NCI-H146 treated with DMSO at 0.1 percent for 48 hours (cell line): ENCODE measurements at regions not wholly inside any gene's neighbourhood (a gene's known extent, or its start where the extent isn't known, plus 50 kb on each side); places are given as distances from the start of the nearest gene placed in this dataset.

Experiments
- DNase-seq: peaks from one replicate; lab custom pipeline; 2025; ENCODE audit not compliant: unreplicated experiment; lab: John Stamatoyannopoulos, UW

- DNase-seq: no peak
Measured at GRCh38 chr15:47991357-47991756, 129.4 kb upstream of the SLC24A5 start.

DNA sequence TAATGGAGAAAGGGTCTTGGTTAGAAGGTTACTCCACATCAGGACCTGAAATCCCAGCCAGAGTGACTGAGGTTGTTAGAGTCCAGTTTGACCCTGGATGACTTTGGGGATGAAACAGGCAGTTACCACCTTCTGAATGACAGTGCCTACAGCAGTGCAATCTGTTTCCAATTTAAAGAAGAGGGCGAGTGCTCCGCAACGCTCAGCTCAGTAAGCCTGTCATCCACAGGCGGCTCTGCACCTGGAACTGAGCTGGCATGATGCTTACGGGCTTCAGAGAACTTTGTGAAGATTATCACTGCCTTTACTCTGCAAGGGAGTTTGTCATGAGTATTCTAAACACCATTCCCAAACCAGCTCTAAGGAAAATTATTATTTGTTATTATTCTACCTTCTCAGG lies 127.7 kb upstream of the SLC24A5 start:
- no peak for DNase-seq

DNA sequence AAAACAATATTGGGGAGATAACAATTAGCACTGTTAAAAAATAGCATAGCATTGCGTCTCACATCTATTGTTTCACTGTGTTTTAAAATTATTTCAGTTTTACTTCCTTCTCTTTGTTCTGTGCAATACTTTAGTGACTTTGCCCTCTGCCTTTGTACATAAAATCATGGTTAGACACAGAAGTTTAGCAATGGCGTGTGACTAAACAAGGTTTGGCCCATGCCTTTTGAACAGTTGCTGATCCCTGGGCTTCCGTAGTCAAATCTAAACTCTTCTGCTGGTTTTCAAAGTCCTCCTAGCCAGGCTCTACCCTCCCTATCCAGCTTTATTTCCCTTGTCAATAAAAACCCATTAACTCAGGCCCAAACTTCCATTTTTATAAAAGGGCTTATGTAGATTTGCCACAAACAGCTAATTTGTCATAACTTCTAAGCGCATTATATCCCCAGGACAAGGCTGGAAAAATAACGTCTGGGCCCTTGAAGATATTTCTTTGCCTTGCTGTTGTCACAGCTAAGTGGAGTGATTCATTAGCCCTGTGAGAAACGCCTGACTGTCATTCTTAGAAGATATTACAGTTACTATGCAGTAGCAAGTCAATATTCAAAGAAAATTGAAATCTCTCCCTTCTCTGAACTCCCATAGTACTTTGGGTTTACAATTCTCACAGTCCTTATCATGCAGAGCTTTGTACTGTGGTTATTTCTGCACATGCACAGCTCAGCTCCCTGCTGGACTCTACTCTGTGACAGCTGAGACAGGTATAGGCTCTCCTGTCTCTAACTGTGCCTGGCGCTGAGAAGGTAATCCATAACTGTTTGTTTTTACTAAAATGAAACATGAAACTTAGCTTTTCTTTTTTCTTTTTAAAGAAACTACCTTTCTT lies 123.4 kb upstream of the SLC24A5 start:
- DNase-seq: no peak

DNA sequence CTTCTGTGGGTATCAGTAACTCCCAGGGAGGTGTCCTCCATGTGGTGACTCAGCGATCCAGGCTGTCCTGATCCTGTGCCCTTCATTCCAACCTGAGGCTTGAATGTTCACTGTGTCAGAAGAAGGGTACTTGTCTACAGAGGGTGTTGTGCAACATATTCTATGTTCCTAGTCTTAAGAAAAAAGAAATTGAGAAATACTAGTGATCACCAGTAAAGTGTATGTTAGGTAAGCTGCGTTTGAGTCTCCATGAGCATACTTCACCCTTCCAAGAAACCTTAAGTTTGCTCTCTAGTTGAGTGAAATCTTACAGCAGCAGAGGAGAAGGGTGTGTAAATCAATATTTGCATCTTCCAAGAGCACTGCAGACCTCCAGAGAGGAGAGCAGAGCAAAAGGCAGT lies 122.2 kb upstream of the SLC24A5 start:
- DNase-seq: no peak

DNA sequence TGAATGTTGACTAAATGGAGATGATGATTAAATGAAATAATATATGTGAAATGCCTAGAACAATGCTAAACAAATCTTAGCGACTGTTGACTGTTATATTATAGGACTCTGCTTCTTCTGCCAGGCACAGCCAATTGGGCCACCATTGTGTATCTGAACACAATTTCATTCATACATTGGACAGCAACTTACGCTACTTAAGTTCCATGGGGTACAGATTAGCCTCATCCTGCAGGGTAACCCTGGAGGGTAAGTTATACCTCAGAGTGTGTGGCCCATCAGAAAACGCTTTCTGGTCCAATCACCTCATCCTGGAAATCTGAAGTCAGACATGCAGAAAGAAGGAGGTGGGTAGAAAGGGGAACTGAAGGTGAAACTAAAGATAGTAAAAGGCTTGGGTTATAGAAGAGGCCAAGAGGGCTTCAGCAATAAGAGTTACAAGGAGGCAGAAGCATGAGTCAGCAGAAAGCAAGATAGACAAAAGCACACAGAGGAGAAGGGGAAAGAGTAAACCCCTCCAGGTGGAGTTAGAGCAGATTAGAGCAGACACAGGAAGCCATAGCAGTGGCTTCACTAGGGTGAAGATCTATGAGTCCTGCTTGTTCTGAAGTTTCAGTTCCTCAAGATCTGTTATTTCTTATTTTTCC lies 119.3 kb upstream of the SLC24A5 start:
- no peak for DNase-seq

GRCh38 chr15:48002767-48003166 lies 118.0 kb upstream of the SLC24A5 start:
- DNase-seq: no peak

DNA sequence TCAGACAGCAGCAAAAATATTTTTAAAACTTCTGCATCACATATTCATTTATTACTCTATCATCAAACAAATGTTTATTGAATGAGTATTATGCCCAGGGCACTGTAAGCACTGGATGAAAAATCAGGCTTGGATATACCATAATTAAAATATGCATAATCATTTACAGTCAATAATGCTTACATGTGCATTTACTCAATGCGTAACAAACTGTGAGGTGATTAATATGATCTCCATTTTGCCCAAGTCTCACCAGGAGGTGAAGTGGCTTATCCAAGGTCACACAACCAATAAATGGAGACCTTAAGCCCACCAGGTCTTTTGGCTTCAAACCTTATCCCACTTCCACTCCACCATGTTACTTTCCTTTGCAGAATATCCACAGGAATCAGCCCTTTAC lies 117.3 kb upstream of the SLC24A5 start:
- DNase-seq: no peak

DNA sequence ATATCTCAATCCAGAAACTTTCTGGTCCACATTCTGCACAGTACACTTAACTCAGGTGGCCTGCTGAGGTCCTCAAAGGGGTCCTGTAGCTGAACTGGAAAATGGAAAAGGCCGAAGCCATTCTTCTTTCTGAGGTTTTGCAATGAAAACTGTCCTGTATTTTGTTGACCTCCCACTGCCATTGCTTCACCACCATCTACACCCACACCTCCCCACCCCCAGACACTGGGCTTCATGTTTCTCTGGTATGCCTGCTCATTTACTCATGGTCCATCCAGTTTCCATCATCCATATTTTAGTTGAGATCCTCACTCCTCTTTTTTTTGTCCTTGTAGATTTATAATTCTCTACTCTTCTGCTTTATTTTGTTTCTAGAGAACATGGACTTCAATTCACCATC lies 115.7 kb upstream of the SLC24A5 start:
- DNase-seq: no peak

DNA sequence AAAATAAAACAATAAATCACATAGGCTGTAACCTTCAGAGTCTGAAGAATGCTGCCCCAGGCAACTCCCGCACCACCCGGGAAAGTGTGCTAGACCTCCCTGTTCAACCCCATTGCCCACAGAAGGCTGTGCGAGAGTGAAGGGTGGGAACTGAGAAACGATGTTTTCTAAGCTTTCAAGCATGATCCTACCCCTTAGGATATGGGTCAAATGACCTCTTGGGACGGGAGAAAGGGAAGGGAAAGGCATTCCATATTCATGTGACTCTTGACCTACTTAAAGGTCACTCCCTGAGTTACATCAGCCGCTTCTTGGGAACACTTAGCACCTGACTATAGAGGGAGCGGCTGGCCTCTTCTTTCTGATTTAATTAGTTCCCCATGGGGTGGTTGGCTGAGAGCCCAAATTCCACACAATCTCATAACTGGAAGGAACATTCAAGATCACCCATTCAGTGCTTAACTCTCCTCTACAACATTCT lies 114.7 kb upstream of the SLC24A5 start:
- DNase-seq: no peak

GRCh38 chr15:48010316-48010715 lies 110.5 kb upstream of the SLC24A5 start:
- DNase-seq: no peak

DNA sequence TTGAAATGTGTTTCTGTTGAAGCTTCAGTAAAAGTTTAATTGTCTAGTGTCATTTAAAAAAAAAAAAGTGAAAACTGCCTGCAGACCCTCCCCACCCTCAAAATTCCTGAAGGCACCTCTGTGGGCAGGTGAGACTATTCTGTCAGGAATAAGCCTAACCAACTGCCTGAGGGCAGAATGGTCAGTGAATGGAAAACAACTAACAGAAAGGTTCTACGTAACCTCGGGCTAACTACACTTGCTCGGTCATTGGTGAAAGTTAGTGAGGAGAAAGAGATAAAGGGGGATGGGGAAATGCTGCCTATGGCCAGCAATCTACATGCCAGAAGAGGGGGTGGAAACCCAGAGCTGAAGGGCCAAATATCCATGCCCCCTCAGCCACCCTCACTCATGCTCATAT lies 108.6 kb upstream of the SLC24A5 start:
- DNase-seq: no peak

GRCh38 chr15:48016865-48017264 lies 103.9 kb upstream of the SLC24A5 start:
- no peak for DNase-seq

DNA sequence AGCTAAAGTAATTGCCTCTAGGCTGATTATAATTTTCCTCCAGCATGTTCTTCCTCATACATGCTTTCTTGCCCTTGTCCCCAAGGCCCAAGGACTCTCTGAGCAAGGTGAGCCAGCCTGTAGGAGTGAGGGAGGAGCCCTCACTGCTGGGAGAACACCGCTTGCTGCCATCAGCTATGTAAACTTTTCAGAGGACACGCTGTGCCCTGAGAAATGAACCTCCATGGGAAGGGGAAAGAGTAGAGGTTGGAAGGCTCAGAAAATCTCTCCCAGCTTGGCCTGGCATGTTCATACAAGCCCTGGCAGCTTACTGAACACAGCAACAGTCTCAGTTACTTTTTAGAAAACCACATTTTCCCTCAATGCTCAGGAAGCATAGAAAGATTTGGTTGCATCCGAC lies 103.0 kb upstream of the SLC24A5 start:
- DNase-seq: no peak

DNA sequence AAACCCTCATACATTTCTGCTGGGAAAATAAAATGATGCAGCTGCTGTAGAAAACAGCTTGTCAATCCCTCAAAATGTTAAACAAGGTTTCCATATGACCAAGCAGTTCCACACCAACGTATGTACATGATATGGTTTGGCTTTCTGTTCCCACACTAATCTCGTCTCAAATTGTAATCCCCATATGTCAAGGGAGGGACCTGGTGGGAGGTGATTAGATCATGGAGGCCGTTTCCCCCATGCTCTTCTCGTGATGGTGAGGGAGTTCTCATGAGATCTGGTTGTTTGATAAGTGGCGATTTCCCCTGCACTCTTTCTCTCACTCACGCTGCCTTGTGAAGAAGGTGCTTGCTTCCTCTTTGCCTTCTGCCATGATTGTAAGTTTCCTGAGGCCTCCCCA lies 100.6 kb upstream of the SLC24A5 start:
- DNase-seq: no peak

DNA sequence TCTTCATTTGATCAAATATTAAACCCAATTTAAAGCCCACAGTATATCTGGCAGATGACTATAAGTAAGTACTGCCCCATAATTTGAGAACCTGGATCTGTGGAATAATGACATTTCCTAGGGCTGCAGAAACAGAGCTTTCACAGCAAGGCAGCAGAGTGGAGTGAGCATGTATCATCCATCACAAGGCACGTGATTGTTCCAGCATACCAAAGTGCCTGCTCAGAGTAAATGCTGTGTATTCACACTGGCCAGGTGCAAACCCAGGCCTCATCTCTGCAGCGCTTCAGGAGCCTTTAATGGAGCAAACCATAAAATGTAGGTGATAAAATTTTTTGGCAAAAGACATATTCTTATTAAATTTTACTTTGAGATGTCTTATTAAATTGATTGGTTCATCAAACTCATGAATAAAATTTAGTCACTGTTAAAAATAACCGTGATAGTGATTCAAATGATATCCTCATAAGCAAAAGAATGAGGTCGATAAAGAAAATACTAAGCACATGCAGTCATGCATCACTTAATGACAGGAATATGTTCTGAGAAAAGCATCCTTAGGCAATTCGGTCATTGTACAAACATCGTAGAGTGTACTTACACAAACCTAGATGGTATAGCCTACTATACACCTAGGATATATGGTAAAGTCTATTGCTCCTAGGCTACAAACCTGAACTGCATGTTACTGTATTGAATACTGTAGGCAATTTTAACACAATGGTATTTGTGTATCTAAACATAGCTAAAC lies 99.3 kb upstream of the SLC24A5 start:
- DNase-seq: no peak

- DNase-seq: no peak
Measured at GRCh38 chr15:48025118-48025517, 95.7 kb upstream of the SLC24A5 start.

DNA sequence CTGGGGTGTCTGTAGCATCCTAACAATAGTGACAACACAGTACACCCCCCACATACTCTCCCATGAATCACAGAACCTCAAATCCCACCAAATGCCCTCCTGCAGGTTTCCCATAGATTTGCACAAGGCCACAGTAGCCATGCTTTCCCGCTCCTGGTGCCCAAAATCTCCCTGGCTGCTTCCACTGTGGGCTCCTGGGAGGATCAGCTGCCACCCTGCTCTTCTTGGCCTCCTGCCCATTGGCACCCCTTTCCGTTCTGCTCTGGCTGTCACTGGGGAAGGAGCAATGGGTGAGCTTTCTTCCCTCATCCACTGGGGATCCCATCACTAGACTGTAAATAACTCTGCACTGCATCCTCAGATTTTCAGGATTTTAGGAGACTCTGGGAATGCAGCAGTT lies 92.1 kb upstream of the SLC24A5 start:
- no peak for DNase-seq

- no peak for DNase-seq
Measured at GRCh38 chr15:48029642-48030041, 91.1 kb upstream of the SLC24A5 start.

- DNase-seq: peak; percentile 25
Measured at GRCh38 chr15:48031466-48031865, 89.3 kb upstream of the SLC24A5 start.

DNA sequence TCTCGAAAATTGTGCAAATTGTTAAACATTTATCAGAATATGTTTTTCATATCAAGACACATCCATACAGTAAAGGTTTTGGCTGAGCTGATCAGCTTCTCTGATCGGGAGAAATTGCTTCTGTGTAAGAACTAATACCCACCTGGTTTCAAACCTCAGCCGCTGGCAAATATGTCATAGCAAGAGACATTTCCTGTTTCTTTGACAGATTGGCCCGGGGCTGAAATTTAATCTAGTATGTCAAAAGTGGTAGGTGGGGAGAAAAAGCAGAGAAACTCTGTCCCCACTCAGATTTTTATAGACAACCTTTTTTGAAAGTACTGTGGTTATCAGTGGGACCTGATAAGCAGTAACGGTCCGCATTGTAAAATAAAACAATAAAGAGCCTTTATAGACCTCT lies 88.8 kb upstream of the SLC24A5 start:
- peak; percentile 14 for DNase-seq

- DNase-seq: no peak
Measured at GRCh38 chr15:48032911-48033310, 87.9 kb upstream of the SLC24A5 start.

DNA sequence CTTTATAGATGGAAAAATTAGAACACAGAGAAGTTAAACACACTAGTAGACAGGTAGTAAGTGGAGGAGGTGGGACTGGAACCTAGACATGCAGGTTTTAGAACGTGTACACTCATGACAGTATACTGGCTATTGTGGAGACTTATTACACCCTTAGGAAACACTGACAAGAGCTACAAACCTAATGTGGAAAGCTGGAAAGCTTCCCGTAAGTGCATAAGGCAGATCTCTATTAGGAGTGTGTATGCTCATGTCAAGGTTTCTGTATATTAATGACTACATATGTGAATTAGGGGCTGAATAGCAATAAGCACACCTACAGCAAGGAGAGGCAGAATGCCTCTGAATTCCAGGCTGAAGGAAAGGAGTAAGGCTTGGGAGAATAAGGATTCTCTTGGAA lies 82.6 kb upstream of the SLC24A5 start:
- DNase-seq: no peak
